H9 (cell line): ENCODE measurements at regions not wholly inside any gene's neighbourhood (a gene's known extent, or its start where the extent isn't known, plus 50 kb on each side); places are given as distances from the start of the nearest gene placed in this dataset.

Experiments
- DNase-seq: peaks from one replicate; pipeline ENCODE4 v3.0.0-alpha.2; 2017
- H2AFZ ChIP-seq: one replicate; pipeline ENCODE4 v1.6.1; 2013; ENCODE audit warnings: mild to moderate bottlenecking, low read length, control low read depth, moderate library complexity
- H2AK5ac ChIP-seq: 2 replicates; pipeline ENCODE4 v1.6.1; 2013; ENCODE audit warnings: low read length, control low read depth, mixed read lengths; ENCODE audit not compliant: insufficient read length
- H2BK120ac ChIP-seq: one replicate; pipeline ENCODE4 v1.6.1; 2013; ENCODE audit warnings: low read depth, mild to moderate bottlenecking, low read length, control low read depth, inconsistent platforms; ENCODE audit not compliant: poor library complexity, severe bottlenecking
- H2BK12ac ChIP-seq: 2 replicates; pipeline ENCODE4 v1.6.1; 2013; ENCODE audit warnings: low read length, control low read depth, mixed read lengths, low read depth; ENCODE audit not compliant: insufficient read length
- H2BK15ac ChIP-seq: 2 replicates; pipeline ENCODE4 v1.6.1; 2013; ENCODE audit warnings: low read depth, low read length, control low read depth
- H2BK20ac ChIP-seq: one replicate; pipeline ENCODE4 v1.6.1; 2013; ENCODE audit warnings: low read depth, mild to moderate bottlenecking, low read length, control low read depth, inconsistent platforms; ENCODE audit not compliant: poor library complexity, severe bottlenecking
- H2BK5ac ChIP-seq: 2 replicates; pipeline ENCODE4 v1.6.1; 2013; ENCODE audit warnings: low read length, control low read depth, mixed read lengths; ENCODE audit not compliant: insufficient read length
- H3K14ac ChIP-seq: 2 replicates; pipeline ENCODE4 v1.6.1; 2013; ENCODE audit warnings: low read length, control low read depth; ENCODE audit not compliant: insufficient read depth
- H3K18ac ChIP-seq: 2 replicates; pipeline ENCODE4 v1.6.1; 2013; ENCODE audit warnings: low read depth, mild to moderate bottlenecking, mixed read lengths, low read length, control low read depth; ENCODE audit not compliant: insufficient read length
- H3K23ac ChIP-seq: 2 replicates; pipeline ENCODE4 v1.6.1; 2013; ENCODE audit warnings: low read length, control low read depth, mixed read lengths, low read depth; ENCODE audit not compliant: insufficient read length
- H3K23me2 ChIP-seq: 2 replicates; pipeline ENCODE4 v1.6.1; 2013; ENCODE audit warnings: low read depth, mild to moderate bottlenecking, mixed read lengths, low read length, control low read depth; ENCODE audit not compliant: insufficient read length, poor library complexity, severe bottlenecking
- H3K27ac ChIP-seq: 2 replicates; pipeline ENCODE4 v1.5.1; 2013; ENCODE audit warnings: low read length, control low read depth, mixed read lengths, low read depth; ENCODE audit not compliant: insufficient read length
- H3K27me3 ChIP-seq: 2 replicates; pipeline ENCODE4 v1.6.1; 2013; ENCODE audit warnings: low read length, control low read depth, inconsistent platforms; ENCODE audit not compliant: insufficient read depth
- H3K4ac ChIP-seq: 2 replicates; pipeline ENCODE4 v1.6.1; 2013; ENCODE audit warnings: low read depth, mild to moderate bottlenecking, control low read depth, inconsistent platforms, low read length, moderate library complexity
- H3K4me1 ChIP-seq: 2 replicates; pipeline ENCODE4 v1.6.1; 2013; ENCODE audit warnings: low read length, control low read depth, inconsistent platforms; ENCODE audit not compliant: insufficient read depth
- H3K4me2 ChIP-seq: 2 replicates; pipeline ENCODE4 v1.6.1; 2013; ENCODE audit warnings: low read length, control low read depth, mixed read lengths; ENCODE audit not compliant: insufficient read length, insufficient read depth
- H3K56ac ChIP-seq: 2 replicates; pipeline ENCODE4 v1.6.1; 2013; ENCODE audit warnings: low read depth, mild to moderate bottlenecking, mixed read lengths, low read length, control low read depth; ENCODE audit not compliant: insufficient read length
- H3K79me1 ChIP-seq: 2 replicates; pipeline ENCODE4 v1.6.1; 2013; ENCODE audit warnings: low read depth, mild to moderate bottlenecking, moderate library complexity, low read length, control low read depth, inconsistent platforms; ENCODE audit not compliant: insufficient read depth, poor library complexity, severe bottlenecking
- H3K79me2 ChIP-seq: 2 replicates; pipeline ENCODE4 v1.6.1; 2013; ENCODE audit warnings: low read length, control low read depth, inconsistent platforms; ENCODE audit not compliant: insufficient read depth
- H3K9ac ChIP-seq: 2 replicates; pipeline ENCODE4 v1.6.1; 2013; ENCODE audit warnings: low read length, control low read depth, mixed read lengths; ENCODE audit not compliant: insufficient read length; ENCODE audit errors: extremely low read depth
- H3K9me3 ChIP-seq: one replicate; pipeline ENCODE4 v1.6.1; 2013; ENCODE audit warnings: low read depth, low read length, inconsistent platforms; ENCODE audit not compliant: control insufficient read depth
- H3T11ph ChIP-seq: one replicate; pipeline ENCODE4 v1.6.1; 2013; ENCODE audit warnings: mild to moderate bottlenecking, low read length, control low read depth, inconsistent platforms
- H4K20me1 ChIP-seq: one replicate; pipeline ENCODE4 v1.6.1; 2013; ENCODE audit not compliant: control insufficient read depth, insufficient read length, insufficient read depth
- H4K5ac ChIP-seq: 2 replicates; pipeline ENCODE4 v1.6.1; 2013; ENCODE audit warnings: low read depth, mild to moderate bottlenecking, mixed read lengths, low read length, control low read depth; ENCODE audit not compliant: insufficient read length
- H4K8ac ChIP-seq: replicated peaks from 2 replicates; pipeline ENCODE4 v1.6.1; 2013; ENCODE audit warnings: low read length, control low read depth, mixed read lengths, low read depth; ENCODE audit not compliant: insufficient read length
- H4K91ac ChIP-seq: 2 replicates; pipeline ENCODE4 v1.6.1; 2013; ENCODE audit warnings: low read depth, mild to moderate bottlenecking, moderate library complexity, mixed read lengths, low read length, control low read depth; ENCODE audit not compliant: insufficient read length
- H3K27ac Mint-ChIP-seq, 3 experiments: 2 replicates in 2 of 3; 3 replicates in 1 of 3; pipeline ENCODE4 v1.8.0; 2020 to 2021; ENCODE audit warnings: mixed read lengths in 3 of 3, mild to moderate bottlenecking in 1 of 3, moderate library complexity in 1 of 3
- H3K27me3 Mint-ChIP-seq: 2 replicates; pipeline ENCODE4 v1.8.0; 2021; ENCODE audit warnings: low read depth, mild to moderate bottlenecking, moderate library complexity, mixed read lengths
- H3K36me3 Mint-ChIP-seq, 3 experiments: 2 replicates in 2 of 3; 3 replicates in 1 of 3; pipeline ENCODE4 v1.8.0; 2020 to 2021; ENCODE audit warnings: low read depth in 3 of 3, mixed read lengths in 3 of 3; ENCODE audit not compliant: insufficient read depth in 1 of 3
- H3K4me1 Mint-ChIP-seq, 2 experiments: 2 replicates each; pipeline ENCODE4 v1.8.0; 2020; ENCODE audit warnings: mixed read lengths in 2 of 2
- H3K4me3 Mint-ChIP-seq, 2 experiments: 2 replicates in 1 of 2; 3 replicates in 1 of 2; pipeline ENCODE4 v1.8.0; 2020 to 2021; ENCODE audit warnings: mild to moderate bottlenecking in 2 of 2, mixed read lengths in 2 of 2, moderate library complexity in 1 of 2
- H3K9me3 Mint-ChIP-seq, 2 experiments: 2 replicates in 1 of 2; 3 replicates in 1 of 2; pipeline ENCODE4 v1.8.0; 2020; ENCODE audit warnings: mild to moderate bottlenecking in 2 of 2, mixed read lengths in 2 of 2, moderate library complexity in 1 of 2
- WGBS: extraction: QIAGEN DNeasy Blood & Tissue Kit; methylation state at CpG from one replicate; pipeline ENCODE4 v1.1.7; 2013; ENCODE audit warnings: missing lambda C conversion rate, low lambda C conversion rate, mixed read lengths; ENCODE audit not compliant: insufficient read length; ENCODE audit errors: extremely low coverage; 5-methylcytosine and 5-hydroxymethylcytosine counted together
- TF ChIP-seq, protein P1 (sequence below): fragments of 200-600 bp; sonication (generic); conservative IDR thresholded peaks from 3 replicates; pipeline ENCODE4 v1.8.0; 2021; ENCODE audit warnings: antibody characterized with exemption, mild to moderate bottlenecking

GRCh38 chr20:52838510-52839241, 133.5 kb upstream of the TSHZ2 start:
- no peak overlapping the region for H3K18ac ChIP-seq
- no peak overlapping the region for H4K8ac ChIP-seq
- Mint-ChIP-seq H3K27ac (no peak overlapping the region), H3K4me3 (no peak overlapping the region), H3K4me1 (peaks cover 3 to 10% of the 10 kb centered on the region in 2 experiments; a peak in 3 of 4 replicates), H3K36me3 (no peaks in the 10 kb centered on the region), H3K27me3 (peaks cover 2% of the 10 kb centered on the region), H3K9me3 (no peaks in the 10 kb centered on the region; a peak in 1 of 5 replicates)
- WGBS: no CpG with 5 or more reads among the region's 2 CpGs
- no peak overlapping the region for H2AK5ac ChIP-seq
- H3K9me3 ChIP-seq: no peaks in the 10 kb centered on the region
- DNase-seq: no peak
- no peak overlapping the region for H2BK15ac ChIP-seq
- H3K23me2 ChIP-seq: no peaks in the 10 kb centered on the region
- no peak overlapping the region for H3K14ac ChIP-seq
- no peak overlapping the region for H4K5ac ChIP-seq
- no peak overlapping the region for H2BK12ac ChIP-seq
- H3T11ph ChIP-seq: no peak overlapping the region
- no peak overlapping the region for H3K9ac ChIP-seq
- no peaks in the 10 kb centered on the region for H3K4me1 ChIP-seq
- H3K23ac ChIP-seq: no peak overlapping the region
- H2BK5ac ChIP-seq: no peak overlapping the region
- no peak overlapping the region for H2BK20ac ChIP-seq
- H4K91ac ChIP-seq: no peak overlapping the region
- H3K79me1 ChIP-seq: no peaks in the 10 kb centered on the region
- H3K4me2 ChIP-seq: no peak overlapping the region
- no peaks in the 10 kb centered on the region for H3K27me3 ChIP-seq
- H4K20me1 ChIP-seq: no peaks in the 10 kb centered on the region
- no peak overlapping the region for H3K27ac ChIP-seq
- no peak overlapping the region for H3K56ac ChIP-seq
- H3K79me2 ChIP-seq: no peaks in the 10 kb centered on the region
- no peak overlapping the region for H3K4ac ChIP-seq
- no peak overlapping the region for H2BK120ac ChIP-seq
- H2AFZ ChIP-seq: no peak overlapping the region
- TF ChIP-seq, protein P1, sequence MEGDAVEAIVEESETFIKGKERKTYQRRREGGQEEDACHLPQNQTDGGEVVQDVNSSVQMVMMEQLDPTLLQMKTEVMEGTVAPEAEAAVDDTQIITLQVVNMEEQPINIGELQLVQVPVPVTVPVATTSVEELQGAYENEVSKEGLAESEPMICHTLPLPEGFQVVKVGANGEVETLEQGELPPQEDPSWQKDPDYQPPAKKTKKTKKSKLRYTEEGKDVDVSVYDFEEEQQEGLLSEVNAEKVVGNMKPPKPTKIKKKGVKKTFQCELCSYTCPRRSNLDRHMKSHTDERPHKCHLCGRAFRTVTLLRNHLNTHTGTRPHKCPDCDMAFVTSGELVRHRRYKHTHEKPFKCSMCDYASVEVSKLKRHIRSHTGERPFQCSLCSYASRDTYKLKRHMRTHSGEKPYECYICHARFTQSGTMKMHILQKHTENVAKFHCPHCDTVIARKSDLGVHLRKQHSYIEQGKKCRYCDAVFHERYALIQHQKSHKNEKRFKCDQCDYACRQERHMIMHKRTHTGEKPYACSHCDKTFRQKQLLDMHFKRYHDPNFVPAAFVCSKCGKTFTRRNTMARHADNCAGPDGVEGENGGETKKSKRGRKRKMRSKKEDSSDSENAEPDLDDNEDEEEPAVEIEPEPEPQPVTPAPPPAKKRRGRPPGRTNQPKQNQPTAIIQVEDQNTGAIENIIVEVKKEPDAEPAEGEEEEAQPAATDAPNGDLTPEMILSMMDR: no peak
